ENCODE measurements at regions not wholly inside any gene's neighbourhood (a gene's known extent, or its start where the extent isn't known, plus 50 kb on each side); places are given as distances from the start of the nearest gene placed in this dataset.
A peak's percentile ranks its signal among the peaks of the same experiment; 100 is the strongest.

GRCh38 chr9:89813482-89813881 is 208.7 kb downstream of the GADD45G start:
- no peak for DNase-seq (ENCODE audit: low read depth)
- H3K4me3 ChIP-seq (ENCODE audit: low read depth, low read length): no peak overlapping the region
- no peak for TF ChIP-seq CTCF (IDR thresholded peaks at IDR 0.05; ENCODE audit: control insufficient read depth, extremely low read depth, insufficient read depth)

- H3K4me3 ChIP-seq (ENCODE audit: low read depth, low read length): no peak overlapping the region
- DNase-seq (ENCODE audit: low read depth): no peak
- TF ChIP-seq CTCF (IDR thresholded peaks at IDR 0.05; ENCODE audit: control insufficient read depth, extremely low read depth, insufficient read depth): no peak
These were observed 209.7 kb downstream of the GADD45G start for GRCh38 chr9:89814340-89815040.

- H3K4me3 ChIP-seq (ENCODE audit: low read depth, low read length): no peak overlapping the region
- peak; percentile 26 for DNase-seq (ENCODE audit: low read depth)
- TF ChIP-seq CTCF (IDR thresholded peaks at IDR 0.05; ENCODE audit: control insufficient read depth, extremely low read depth, insufficient read depth): no peak
These were observed 210.5 kb downstream of the GADD45G start for GRCh38 chr9:89815061-89815902.

- no peak for DNase-seq (ENCODE audit: low read depth)
- H3K4me3 ChIP-seq (ENCODE audit: low read depth, low read length): no peak overlapping the region
- no peak for TF ChIP-seq CTCF (IDR thresholded peaks at IDR 0.05; ENCODE audit: control insufficient read depth, extremely low read depth, insufficient read depth)
These were observed 211.2 kb downstream of the GADD45G start for GRCh38 chr9:89815903-89816573.

GRCh38 chr9:89817151-89817950 is 212.5 kb downstream of the GADD45G start:
- no peak overlapping the region for H3K4me3 ChIP-seq (ENCODE audit: low read depth, low read length)
- DNase-seq (ENCODE audit: low read depth): no peak
- no peak for TF ChIP-seq CTCF (IDR thresholded peaks at IDR 0.05; ENCODE audit: control insufficient read depth, extremely low read depth, insufficient read depth)

- no peak overlapping the region for H3K4me3 ChIP-seq (ENCODE audit: low read depth, low read length)
- TF ChIP-seq CTCF (IDR thresholded peaks at IDR 0.05; ENCODE audit: control insufficient read depth, extremely low read depth, insufficient read depth): no peak
- DNase-seq (ENCODE audit: low read depth): no peak
These were observed 215.5 kb downstream of the GADD45G start for GRCh38 chr9:89820337-89820736.
